GM12892 (cell line): ENCODE measurements at regions not wholly inside any gene's neighbourhood (a gene's known extent, or its start where the extent isn't known, plus 50 kb on each side); places are given as distances from the start of the nearest gene placed in this dataset.

Experiments
- POLR2AphosphoS5 ChIP-seq: IDR thresholded peaks from 2 replicates; pipeline ENCODE4 v1.6.1; 2011; ENCODE audit warnings: low read depth, low read length, control low read depth
- TAF1 ChIP-seq: IDR thresholded peaks from 2 replicates; pipeline ENCODE4 v1.6.1; 2011; ENCODE audit warnings: low read depth, mild to moderate bottlenecking, control low read depth, low read length, borderline replicate concordance

- no peak for TF ChIP-seq TAF1
- TF ChIP-seq POLR2AphosphoS5 = no peak
Observed at GRCh38 chr13:47723898-47724297, 277.2 kb downstream of the SUCLA2 start.
